ENCODE measurements at regions not wholly inside any gene's neighbourhood (a gene's known extent, or its start where the extent isn't known, plus 50 kb on each side); places are given as distances from the start of the nearest gene placed in this dataset.

DNA sequence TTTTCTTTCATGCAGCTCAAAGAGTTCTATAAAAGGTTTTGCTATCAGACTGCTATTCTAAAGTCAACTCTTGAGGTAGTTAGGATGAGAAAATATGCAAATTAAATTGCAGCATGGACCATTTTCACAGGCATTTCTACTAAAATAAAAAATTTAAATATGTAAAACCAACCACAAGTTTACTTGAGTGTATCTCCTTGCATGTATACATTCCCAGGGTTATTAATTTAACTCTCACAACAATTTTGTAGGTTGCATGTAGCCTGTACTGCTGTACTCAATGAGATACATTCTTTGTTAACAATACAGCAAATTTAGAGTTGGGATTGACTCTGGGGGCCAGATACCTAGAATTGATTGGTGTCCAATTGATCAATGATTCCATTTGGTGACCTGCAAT lies 265.8 kb downstream of the MED10 start:
- TF ChIP-seq, protein P1, sequence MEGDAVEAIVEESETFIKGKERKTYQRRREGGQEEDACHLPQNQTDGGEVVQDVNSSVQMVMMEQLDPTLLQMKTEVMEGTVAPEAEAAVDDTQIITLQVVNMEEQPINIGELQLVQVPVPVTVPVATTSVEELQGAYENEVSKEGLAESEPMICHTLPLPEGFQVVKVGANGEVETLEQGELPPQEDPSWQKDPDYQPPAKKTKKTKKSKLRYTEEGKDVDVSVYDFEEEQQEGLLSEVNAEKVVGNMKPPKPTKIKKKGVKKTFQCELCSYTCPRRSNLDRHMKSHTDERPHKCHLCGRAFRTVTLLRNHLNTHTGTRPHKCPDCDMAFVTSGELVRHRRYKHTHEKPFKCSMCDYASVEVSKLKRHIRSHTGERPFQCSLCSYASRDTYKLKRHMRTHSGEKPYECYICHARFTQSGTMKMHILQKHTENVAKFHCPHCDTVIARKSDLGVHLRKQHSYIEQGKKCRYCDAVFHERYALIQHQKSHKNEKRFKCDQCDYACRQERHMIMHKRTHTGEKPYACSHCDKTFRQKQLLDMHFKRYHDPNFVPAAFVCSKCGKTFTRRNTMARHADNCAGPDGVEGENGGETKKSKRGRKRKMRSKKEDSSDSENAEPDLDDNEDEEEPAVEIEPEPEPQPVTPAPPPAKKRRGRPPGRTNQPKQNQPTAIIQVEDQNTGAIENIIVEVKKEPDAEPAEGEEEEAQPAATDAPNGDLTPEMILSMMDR (conservative IDR thresholded peaks at IDR 0.05): no peak
- no peak for TF ChIP-seq ZFX (IDR thresholded peaks at IDR 0.05)
